ENCODE measurements at regions not wholly inside any gene's neighbourhood (a gene's known extent, or its start where the extent isn't known, plus 50 kb on each side); places are given as distances from the start of the nearest gene placed in this dataset.

DNA sequence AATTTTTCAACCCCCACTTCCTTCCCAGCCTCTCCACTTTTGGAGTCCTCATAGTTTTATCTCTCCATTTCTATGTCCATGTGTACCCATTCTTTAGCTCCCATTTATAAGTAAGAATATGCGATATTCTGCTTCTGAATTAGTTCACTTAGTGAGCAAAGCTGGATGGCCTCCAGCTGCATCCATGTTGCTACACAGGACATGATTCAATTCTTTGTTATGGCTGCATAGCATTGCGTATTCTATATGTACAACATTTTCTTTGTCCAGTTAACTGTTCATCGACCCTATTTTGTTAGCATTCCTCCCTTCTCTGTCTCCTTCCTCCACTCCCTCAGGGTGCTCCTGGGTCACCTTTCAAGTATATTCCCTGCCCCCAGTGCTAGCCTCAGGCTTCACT, 210.0 kb upstream of the SSTR4 start:
- Histone ChIP-seq H3K27ac (no peak overlapping the region), H3K4me1 (replicated peaks in 1 of 2) (no peaks in the 10 kb centered on the region), H3K36me3 (replicated peaks in 1 of 2) (no peaks in the 10 kb centered on the region), H3K27me3 (no peaks in the 10 kb centered on the region), H3K9me3 (replicated peaks in 1 of 3) (no peaks in the 10 kb centered on the region), H3K4me3 (no peak overlapping the region)
- 90 to 92% (median 91%) methylated on average over 3 of the region's 3 CpGs for WGBS, 4 donors
- intact Hi-C loops (cut with DNase I), result loop anchor here in 1 of 2 donors (10.0 kb wide), 1 partner anchor 60 kb away; no protein-coding TSS in a partner anchor
- no peak for DNase-seq
- TF ChIP-seq POLR2A (IDR thresholded peaks at IDR 0.05), result no peak
- TF ChIP-seq CTCF (IDR thresholded peaks at IDR 0.05), result no peak

DNA sequence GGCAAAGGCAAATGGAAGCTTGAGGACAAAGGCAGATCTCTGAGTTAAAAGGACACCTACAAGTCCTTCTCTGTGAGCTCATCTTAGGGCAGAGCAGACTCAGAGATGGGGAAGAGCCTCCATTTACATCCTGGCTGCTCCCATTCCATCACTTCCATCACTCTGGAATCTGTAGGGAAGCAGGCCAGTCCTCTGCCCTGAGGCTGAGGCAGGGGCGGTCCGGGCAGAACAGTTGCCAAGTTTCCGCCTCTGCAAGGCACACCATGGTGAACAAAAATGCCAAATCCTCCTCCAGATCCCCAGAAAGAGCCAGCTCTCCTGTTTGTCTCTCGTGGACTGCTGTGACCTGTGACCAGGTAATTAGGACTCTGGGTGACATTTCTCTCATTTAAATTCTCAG, 209.6 kb upstream of the SSTR4 start:
- no peak overlapping the region for H3K27ac ChIP-seq
- H3K27me3 ChIP-seq, result no peaks in the 10 kb centered on the region
- no peaks in the 10 kb centered on the region for H3K36me3 ChIP-seq (replicated peaks in 1 of 2)
- no peaks in the 10 kb centered on the region for H3K9me3 ChIP-seq (replicated peaks in 1 of 3)
- DNase-seq, result no peak
- H3K4me1 ChIP-seq (replicated peaks in 1 of 2), result no peaks in the 10 kb centered on the region
- 84 to 91% (median 86%) methylated on average over 4 of the region's 4 CpGs for WGBS, 4 donors
- no peak for TF ChIP-seq CTCF (IDR thresholded peaks at IDR 0.05)
- TF ChIP-seq POLR2A (IDR thresholded peaks at IDR 0.05), result no peak
- no peak overlapping the region for H3K4me3 ChIP-seq
- intact Hi-C loops (cut with DNase I), result loop anchor here in 1 of 2 donors (10.0 kb wide), 1 partner anchor 59 kb away; no protein-coding TSS in a partner anchor

GRCh38 chr20:22826306-22827230, 208.5 kb upstream of the SSTR4 start:
- intact Hi-C loops (cut with DNase I), result loop anchor here in 1 of 2 donors (10.0 kb wide), 1 partner anchor 58 kb away; no protein-coding TSS in a partner anchor
- Histone ChIP-seq H3K4me3 (no peak overlapping the region), H3K36me3 (replicated peaks in 1 of 2) (no peaks in the 10 kb centered on the region), H3K27ac (no peak overlapping the region), H3K9me3 (replicated peaks in 1 of 3) (no peaks in the 10 kb centered on the region), H3K27me3 (no peaks in the 10 kb centered on the region), H3K4me1 (replicated peaks in 1 of 2) (no peaks in the 10 kb centered on the region)
- WGBS, 4 donors, result 71 to 86% (median 76%) methylated on average over 8 of the region's 8 CpGs
- no peak for DNase-seq
- TF ChIP-seq POLR2A (IDR thresholded peaks at IDR 0.05) (no peak), CTCF (IDR thresholded peaks at IDR 0.05) (no peak)

- Histone ChIP-seq H3K4me3 (no peak overlapping the region), H3K36me3 (replicated peaks in 1 of 2) (no peaks in the 10 kb centered on the region), H3K27me3 (no peaks in the 10 kb centered on the region), H3K4me1 (replicated peaks in 1 of 2) (no peaks in the 10 kb centered on the region), H3K9me3 (replicated peaks in 1 of 3) (no peaks in the 10 kb centered on the region), H3K27ac (no peak overlapping the region)
- no peak for DNase-seq
- intact Hi-C loops (cut with DNase I), result loop anchor here in 1 of 2 donors (10.0 kb wide), 1 partner anchor 57 kb away; no protein-coding TSS in a partner anchor
- TF ChIP-seq CTCF (IDR thresholded peaks at IDR 0.05) (no peak), POLR2A (IDR thresholded peaks at IDR 0.05) (no peak)
- 84 to 96% (median 91%) methylated on average over 3 of the region's 3 CpGs for WGBS, 4 donors
Observed at GRCh38 chr20:22827916-22828315, 207.2 kb upstream of the SSTR4 start.

Data from adrenal gland (tissue), 9 donors.